Breast epithelium (tissue), 3 donors: ENCODE measurements at regions not wholly inside any gene's neighbourhood (a gene's known extent, or its start where the extent isn't known, plus 50 kb on each side); places are given as distances from the start of the nearest gene placed in this dataset.

Source experiments
- POLR2A ChIP-seq: fragments of 450-650 bp; IDR thresholded peaks from one replicate; pipeline ENCODE4 v1.6.1; 2016; ENCODE audit warnings: antibody characterized with exemption, mild to moderate bottlenecking, moderate library complexity
- POLR2AphosphoS5 ChIP-seq, 3 donors: sonication (generic); formaldehyde crosslinking; IDR thresholded peaks; one replicate each; pipeline ENCODE4 v1.6.1; 2017; ENCODE audit warnings: antibody characterized with exemption in 3 of 3

GRCh38 chr3:59253523-59253922, 203.7 kb upstream of the CFAP20DC start:
- no peak for TF ChIP-seq POLR2A
- TF ChIP-seq POLR2AphosphoS5 (IDR thresholded peaks at IDR 0.05): no peak
